ENCODE measurements at regions not wholly inside any gene's neighbourhood (a gene's known extent, or its start where the extent isn't known, plus 50 kb on each side); places are given as distances from the start of the nearest gene placed in this dataset.

DNA sequence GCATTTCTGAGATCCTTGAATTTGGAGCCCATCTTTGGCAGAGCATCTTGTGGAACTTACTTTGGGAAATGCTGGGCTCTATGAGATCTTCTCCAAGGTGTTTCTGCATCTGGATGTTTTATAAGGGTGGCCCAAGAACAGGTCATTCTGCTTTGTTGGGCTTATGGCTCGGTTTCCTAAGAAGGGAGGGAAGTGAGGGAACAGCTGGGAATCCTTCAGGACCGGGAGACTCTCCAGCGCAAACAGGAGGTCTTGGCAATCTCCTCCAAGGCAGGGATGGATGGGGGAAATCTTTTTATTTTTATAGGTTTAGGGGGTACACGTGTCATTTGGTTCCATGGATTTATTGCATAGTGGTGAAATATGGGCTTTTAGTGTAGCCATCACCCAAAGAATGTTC is 54.7 kb downstream of the IRX3 start:
- in situ Hi-C loops (cut with HindIII; ENCODE audit: low pct_unique_long_range_greater_than_20kb, low sequenced_read_pairs) = no loop called here
- DNase-seq (ENCODE audit: low read depth, low spot score) = no peak

DNA sequence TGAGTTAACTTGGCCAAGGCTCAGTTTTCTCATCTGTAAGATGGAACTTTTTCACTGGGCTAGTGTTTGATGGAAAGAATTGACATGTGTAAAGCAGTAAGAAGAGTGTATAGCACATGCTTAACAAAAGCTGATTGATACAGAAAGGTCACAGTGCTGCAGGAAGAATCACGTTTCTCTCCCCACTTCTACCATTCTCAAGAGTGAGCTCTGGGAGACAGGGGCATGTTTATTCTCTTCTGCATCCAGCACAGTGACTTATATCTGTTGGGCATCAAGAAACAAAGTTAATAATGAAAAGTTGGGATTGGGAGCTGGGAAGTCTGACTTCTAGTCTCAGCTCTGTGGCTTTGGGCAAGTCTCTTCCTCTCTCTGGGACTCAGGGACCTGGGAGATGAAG is 55.3 kb downstream of the IRX3 start:
- peak; percentile 84 for DNase-seq (ENCODE audit: low read depth, low spot score)
- in situ Hi-C loops (cut with HindIII; ENCODE audit: low pct_unique_long_range_greater_than_20kb, low sequenced_read_pairs) = no loop called here

DNA sequence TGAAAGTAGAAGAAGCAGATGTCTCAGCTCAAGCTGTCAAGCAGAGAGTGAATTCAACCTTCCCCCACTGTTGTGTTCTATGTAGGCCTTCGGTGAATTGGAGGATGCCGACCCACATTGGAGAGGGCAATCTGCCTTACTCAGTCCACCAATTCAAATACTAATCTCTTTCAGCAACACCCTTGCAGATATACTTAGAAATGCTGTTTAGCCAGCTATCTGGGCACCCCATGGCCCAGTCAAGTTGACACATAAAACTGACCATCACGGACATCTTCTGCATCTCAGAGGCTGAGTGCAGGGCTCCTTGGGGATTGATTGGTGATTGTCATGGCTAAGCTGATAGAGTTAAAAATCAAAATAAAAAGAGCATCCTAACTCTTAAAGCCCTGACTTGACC is 58.3 kb downstream of the IRX3 start:
- DNase-seq (ENCODE audit: low read depth, low spot score) = no peak
- in situ Hi-C loops (cut with HindIII; ENCODE audit: low pct_unique_long_range_greater_than_20kb, low sequenced_read_pairs) = no loop called here

DNA sequence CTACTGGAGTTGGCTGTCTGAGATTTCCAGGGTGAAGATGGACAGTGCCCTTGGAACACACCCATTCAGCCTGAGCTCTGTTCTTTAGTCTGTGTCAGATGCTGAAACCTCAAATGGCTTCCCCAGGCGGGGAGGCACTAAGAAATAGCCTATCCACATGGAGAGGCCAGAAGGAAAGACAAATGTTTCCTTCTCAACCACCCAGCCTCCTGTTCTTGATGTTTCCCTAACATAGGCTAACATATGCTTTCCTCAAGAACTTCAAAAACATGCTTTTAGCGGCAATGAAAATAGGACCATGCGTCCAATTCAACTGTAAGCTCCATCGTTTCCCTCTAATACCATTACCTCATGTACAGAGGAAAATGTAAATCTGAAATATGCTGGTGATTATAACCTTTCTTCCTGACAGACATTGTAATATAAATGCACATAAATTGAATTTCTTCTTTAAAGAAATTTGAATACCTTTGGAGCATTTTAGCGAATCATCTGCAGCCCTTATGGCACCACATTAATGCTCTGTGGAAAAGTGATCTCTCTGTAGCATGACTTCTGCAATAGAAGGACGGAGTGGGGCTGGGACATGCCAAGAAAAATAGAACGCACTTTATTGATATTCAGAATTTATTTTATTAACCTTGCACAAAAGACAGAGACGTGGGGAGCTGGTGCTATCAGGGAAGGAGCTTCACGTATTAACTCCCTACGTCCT is 60.1 kb downstream of the IRX3 start:
- no peak for DNase-seq (ENCODE audit: low read depth, low spot score)

DNA sequence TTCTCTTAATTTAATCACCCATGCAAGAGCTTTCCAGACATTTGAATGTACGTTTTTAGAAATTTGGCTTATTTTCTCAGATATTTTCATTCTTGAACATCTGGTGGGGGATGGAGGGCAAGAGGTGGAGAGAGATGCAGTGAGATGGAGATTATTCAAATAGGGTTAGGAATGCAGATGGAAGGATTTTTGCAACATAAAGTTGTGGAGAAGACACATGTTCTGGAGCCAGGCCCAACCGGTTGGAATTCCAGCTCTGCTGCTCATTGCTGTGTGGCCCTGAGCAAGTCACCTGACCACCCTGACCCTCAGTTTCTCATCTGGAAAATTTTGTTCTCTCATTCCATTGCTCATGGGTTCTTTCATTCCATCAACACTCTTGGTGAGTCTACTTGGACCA is 66.9 kb downstream of the IRX3 start:
- in situ Hi-C loops (cut with HindIII; ENCODE audit: low pct_unique_long_range_greater_than_20kb, low sequenced_read_pairs) = no loop called here
- no peak for DNase-seq (ENCODE audit: low read depth, low spot score)

More for the DNA sequence above, 60.1 kb downstream of the IRX3 start:
- in situ Hi-C loops (cut with HindIII; ENCODE audit: low pct_unique_long_range_greater_than_20kb, low sequenced_read_pairs) = no loop called here

DNA sequence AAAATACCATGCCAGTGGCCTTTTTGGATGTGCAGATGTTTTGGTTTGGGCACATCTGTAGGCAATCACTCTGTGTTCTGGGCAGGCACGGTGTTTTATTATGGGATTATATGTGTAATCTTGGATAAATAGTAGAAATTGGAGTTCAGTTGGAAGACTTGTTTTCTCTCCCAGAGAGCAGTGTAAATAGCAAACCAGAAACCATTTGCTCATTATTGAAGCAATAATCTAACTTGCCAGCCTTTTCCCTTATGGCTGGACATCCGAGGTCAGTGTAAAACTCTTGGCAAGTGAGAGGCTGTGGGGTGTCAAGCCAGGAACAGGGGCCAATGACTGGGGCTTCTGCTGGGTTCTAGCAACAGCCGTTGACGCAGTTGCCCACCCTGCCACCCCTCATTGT is 69.9 kb downstream of the IRX3 start:
- in situ Hi-C loops (cut with HindIII; ENCODE audit: low pct_unique_long_range_greater_than_20kb, low sequenced_read_pairs) = no loop called here
- DNase-seq (ENCODE audit: low read depth, low spot score) = no peak

DNA sequence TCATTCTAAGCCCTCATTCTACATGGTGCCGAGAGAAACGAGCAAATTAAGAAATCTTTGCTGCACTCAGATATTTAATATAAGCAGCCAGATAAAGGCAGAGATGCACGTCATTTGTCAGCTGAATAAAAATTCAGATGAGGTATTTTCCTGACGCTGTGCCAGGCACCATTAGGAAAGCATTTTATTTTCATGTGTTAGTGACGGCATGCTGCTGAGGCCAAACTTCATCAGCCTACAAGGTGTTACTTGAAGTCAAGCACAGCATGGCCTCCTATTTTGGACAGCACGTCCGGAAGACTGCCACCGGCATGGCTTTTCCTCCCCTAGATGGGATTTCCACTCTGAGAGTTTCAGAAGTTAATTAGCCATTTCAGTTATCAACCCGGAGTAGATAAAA is 70.3 kb downstream of the IRX3 start:
- no peak for DNase-seq (ENCODE audit: low read depth, low spot score)
- in situ Hi-C loops (cut with HindIII; ENCODE audit: low pct_unique_long_range_greater_than_20kb, low sequenced_read_pairs) = no loop called here

DNA sequence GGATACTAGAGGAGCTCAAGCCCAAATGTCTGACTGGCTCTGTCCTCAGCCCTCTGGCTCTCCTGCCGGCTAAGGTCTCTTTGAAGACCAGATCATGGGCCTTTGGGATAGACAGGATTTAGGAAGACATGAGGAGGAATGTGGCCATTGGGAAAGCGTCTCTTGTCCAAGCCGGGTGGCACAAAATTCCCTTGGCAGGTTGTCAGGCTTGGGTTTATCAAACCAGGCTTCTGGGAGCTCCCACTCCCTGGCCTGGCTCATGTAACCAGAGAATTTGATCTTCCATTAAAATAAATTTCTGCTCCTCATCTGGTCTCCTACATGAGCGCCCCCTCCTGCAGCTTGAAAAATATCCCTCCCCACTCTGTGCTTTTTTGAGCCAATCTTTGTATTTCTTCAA is 71.1 kb downstream of the IRX3 start:
- in situ Hi-C loops (cut with HindIII; ENCODE audit: low pct_unique_long_range_greater_than_20kb, low sequenced_read_pairs) = no loop called here
- no peak for DNase-seq (ENCODE audit: low read depth, low spot score)

DNA sequence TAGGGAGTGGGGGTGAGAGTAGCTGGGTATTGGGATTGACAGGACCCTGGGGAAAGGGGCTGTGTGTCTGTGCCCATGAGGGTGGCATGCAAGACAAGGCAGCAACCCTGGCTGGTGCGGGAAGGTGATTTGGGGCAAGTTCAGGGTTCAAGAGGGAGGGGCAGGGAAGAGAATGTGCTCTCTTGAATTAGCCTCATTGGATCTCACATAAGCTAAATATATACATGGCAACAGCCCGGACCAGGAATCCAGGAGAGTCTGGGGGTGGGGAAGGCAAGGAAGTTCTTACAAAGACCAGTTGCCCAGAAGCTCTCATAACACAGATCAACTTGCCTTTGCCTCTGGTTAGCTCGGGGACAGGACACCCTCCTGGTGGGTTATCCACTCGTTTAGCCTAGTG is 73.3 kb downstream of the IRX3 start:
- no peak for DNase-seq (ENCODE audit: low read depth, low spot score)
- in situ Hi-C loops (cut with HindIII; ENCODE audit: low pct_unique_long_range_greater_than_20kb, low sequenced_read_pairs) = no loop called here

DNA sequence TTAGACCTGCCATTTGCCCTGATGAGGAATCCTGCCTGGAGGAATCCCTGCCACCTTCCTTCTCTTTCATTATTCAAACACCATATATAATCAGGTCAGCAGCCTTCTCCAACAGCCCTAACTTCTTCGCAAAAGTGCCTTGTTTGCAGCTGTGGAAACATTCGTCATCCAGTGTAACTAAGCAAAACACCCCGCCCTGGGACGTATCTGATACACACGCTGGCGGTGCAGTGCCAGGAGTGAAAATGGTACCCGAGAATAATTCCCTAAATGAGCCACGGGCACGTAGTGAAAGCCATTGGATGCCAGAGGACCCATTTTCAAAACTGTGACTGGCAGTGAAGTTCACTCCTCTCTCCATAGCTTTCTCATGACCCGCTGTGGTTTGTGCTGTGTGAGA is 73.7 kb downstream of the IRX3 start:
- in situ Hi-C loops (cut with HindIII; ENCODE audit: low pct_unique_long_range_greater_than_20kb, low sequenced_read_pairs) = no loop called here
- no peak for DNase-seq (ENCODE audit: low read depth, low spot score)

DNA sequence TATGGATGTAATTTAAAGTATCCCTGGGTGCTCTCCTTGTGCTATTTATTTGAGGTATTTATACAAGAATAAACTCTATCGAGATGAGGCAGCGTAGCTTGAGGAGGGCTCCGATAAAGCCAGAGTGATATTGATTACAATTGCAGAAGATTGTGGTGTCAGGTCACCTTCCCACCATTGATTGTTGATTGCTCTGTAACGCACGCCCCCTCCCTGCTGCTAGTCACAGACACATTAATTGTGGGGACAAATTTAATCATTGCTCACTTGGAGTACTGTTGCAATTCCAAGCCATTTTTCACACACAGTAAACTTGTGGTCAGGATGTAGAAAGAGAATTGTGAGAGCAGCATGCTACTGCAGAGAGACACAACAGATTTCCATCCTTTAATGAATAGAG is 75.4 kb downstream of the IRX3 start:
- no peak for DNase-seq (ENCODE audit: low read depth, low spot score)
- in situ Hi-C loops (cut with HindIII; ENCODE audit: low pct_unique_long_range_greater_than_20kb, low sequenced_read_pairs) = no loop called here

DNA sequence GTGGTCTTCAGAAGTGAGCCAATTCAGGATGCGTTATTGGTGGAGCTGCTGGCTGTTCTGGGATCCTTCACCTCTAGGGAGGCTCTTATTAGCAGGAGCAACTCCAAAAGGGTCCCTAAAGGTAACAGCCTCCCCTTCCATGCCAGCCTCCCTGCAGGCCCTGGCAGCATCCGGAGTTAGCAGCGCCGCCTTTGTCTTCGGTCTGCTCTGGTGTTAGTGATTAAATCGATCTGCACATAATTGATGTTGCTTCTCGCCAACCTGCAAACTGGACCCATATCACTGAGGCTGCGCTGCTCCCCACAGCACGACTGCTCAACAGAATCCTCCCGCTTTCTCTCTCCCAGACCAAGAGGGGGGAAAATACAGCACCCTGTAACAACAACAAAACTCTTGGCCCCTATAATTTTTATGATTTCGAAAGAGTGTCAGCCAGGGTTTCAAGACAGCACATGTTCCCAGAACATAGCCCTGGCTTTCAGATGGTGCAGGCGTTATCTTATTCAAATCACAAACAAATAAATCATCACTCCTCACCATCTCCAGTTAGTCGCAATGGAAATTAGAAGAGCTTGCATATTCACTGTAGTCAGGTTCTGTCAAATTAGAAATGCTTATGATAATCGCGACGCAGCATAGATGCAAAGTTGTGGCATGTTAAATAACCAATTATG is 76.0 kb downstream of the IRX3 start:
- no peak for DNase-seq (ENCODE audit: low read depth, low spot score)
- in situ Hi-C loops (cut with HindIII; ENCODE audit: low pct_unique_long_range_greater_than_20kb, low sequenced_read_pairs) = no loop called here

DNA sequence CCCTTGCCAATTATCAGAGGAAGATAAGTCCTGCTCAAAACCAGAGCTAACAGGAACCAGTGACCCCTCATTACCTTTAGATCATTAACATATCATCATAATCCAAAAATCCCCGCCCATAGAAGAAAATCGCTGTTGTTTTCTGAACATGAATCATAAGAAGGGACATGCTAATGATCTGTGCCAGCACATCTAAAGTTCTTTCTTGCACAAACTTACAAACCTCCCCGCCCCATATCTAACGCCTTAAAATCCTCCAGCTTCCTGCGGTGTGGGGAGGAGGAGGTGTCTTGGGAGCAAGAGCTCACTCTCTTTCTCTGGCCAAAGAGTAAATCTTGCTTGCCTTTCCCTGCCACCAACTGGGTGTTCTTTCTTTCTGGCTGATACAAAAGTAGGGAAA is 78.3 kb downstream of the IRX3 start:
- in situ Hi-C loops (cut with HindIII; ENCODE audit: low pct_unique_long_range_greater_than_20kb, low sequenced_read_pairs) = no loop called here
- no peak for DNase-seq (ENCODE audit: low read depth, low spot score)

DNA sequence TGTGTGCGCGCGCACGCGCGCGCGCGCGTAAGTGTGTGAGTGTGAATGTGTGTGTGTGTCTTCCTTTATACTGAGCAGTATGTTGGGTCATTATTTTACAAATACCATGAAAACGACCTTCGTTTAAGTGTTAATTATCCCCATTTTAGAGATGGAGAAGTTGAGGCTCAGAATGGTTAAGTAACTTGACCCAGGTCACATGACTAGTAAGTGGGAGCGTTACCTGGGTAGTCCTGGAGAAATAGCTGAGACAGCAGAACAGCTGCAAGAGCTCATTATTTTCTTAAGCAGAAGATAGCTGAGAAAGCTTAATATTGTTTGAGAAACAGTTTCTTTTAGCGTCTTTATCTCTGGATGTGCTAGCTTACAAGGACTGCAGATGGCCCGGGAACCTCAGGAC is 78.8 kb downstream of the IRX3 start:
- in situ Hi-C loops (cut with HindIII; ENCODE audit: low pct_unique_long_range_greater_than_20kb, low sequenced_read_pairs) = no loop called here
- DNase-seq (ENCODE audit: low read depth, low spot score) = no peak

DNA sequence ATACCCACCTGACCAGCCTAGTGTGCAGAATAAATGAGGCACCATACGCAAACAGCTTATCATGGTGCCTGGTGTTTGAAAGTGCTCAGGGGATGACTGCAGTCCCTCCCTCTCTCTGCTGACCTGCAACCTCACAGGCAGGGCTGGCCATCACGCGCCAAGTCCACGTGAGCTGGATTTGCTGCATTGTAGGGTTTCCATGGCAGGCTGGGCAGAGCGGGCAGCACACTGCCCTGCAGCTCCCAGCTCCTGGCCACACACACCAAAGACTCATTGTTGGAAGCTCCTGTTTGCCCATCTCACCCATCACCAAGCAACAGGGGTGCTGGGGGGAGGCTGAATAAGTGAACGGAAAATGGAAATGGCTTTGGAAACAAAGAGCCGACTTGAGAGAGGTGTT is 81.8 kb downstream of the IRX3 start:
- in situ Hi-C loops (cut with HindIII; ENCODE audit: low pct_unique_long_range_greater_than_20kb, low sequenced_read_pairs) = no loop called here
- peak; percentile 34 for DNase-seq (ENCODE audit: low read depth, low spot score)

DNA sequence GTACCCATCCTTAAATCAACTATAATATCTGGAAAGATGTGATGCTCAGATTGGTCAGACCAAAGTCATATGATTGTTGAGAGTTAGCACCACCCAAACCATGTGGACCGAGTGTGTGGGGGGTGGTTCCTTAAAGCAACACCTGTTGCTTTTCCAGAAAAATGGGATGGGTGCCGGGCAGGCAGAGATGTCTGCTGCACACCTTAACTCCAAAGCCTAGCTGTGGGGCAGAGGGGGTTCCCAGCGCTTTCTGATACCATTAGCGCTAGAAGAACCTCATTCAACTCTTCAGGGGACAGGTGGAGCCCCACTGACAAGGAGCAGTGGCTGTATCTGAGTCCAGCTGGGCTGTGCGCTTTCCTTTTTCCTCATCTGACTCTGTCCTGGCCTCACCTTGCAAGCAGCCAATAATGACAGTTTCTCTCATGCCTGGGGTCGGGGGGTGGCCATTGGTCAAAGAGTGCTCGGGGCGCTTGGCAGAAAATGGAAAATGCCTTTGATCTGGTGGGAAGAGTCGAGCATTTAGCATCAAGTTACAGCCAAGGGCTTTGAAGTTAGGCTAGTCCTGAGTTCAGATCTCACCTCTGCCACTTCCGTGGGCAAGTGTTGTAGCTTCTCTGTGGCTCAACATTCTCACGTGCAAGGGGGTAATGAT is 82.6 kb downstream of the IRX3 start:
- no peak for DNase-seq (ENCODE audit: low read depth, low spot score)
- in situ Hi-C loops (cut with HindIII; ENCODE audit: low pct_unique_long_range_greater_than_20kb, low sequenced_read_pairs) = no loop called here

DNA sequence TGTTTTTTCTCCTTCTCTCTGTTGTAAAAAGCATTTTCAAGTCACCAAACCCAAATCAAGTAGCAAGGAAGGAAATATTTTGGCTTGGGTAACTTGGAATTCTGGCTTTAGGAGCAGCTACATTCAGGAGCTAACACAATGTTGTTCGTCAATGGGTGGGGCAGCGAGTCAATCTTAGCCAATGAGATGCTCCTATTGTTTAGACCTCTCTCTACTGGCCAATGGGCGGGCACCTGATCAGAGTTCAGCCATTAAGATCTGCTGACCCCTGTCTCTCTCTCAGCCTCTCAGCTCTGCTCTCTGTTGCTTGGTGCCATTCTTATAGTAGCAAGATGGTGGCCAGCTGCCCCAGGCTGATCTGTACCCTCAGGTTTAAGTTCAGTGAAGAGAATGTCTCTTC is 83.2 kb downstream of the IRX3 start:
- peak; percentile 4 for DNase-seq (ENCODE audit: low read depth, low spot score)

More for the DNA sequence above, 83.2 kb downstream of the IRX3 start:
- in situ Hi-C loops (cut with HindIII; ENCODE audit: low pct_unique_long_range_greater_than_20kb, low sequenced_read_pairs) = no loop called here

All from SK-MEL-5 (cell line).